GM18517 (cell line): ENCODE measurements at regions not wholly inside any gene's neighbourhood (a gene's known extent, or its start where the extent isn't known, plus 50 kb on each side); places are given as distances from the start of the nearest gene placed in this dataset.
"Not testable (repeated sequence)": the region's sequence is repeated elsewhere in the genome, so short reads cannot be mapped to it uniquely, and the experiment has no call there.

Experiments
- ATAC-seq: cut with Tn5 transposase; IDR thresholded peaks from one replicate; pipeline ENCODE4 v1.9.1; 2021; ENCODE audit warnings: mild to moderate bottlenecking, moderate library complexity; ENCODE audit not compliant: unreplicated experiment

DNA sequence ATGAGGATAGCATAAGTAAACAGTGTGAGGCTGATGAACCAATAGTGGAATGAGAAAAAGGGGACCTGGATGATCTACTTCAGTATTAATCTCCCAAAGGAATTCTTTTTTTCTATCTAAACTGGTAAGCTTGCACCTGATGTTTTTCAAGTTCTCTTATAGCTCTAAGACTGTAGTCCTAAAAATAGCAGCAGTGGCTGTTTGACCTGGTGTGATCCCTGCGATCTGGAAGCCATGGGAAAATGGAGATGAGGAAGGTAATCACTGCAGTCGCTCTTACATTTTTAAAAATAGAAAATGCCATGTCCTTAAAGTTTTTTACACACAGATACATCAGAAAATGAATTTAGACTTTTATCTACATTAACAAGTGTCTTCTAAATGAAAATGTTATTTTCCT lies 926.4 kb upstream of the SLC35B3 start:
- no peak for ATAC-seq

- no peak for ATAC-seq
Observed at GRCh38 chr6:9360881-9361280, 925.5 kb upstream of the SLC35B3 start.

GRCh38 chr6:9347608-9348007 lies 912.3 kb upstream of the SLC35B3 start:
- no peak for ATAC-seq

- ATAC-seq, result no peak
Observed at GRCh38 chr6:9346923-9347322, 911.6 kb upstream of the SLC35B3 start.

DNA sequence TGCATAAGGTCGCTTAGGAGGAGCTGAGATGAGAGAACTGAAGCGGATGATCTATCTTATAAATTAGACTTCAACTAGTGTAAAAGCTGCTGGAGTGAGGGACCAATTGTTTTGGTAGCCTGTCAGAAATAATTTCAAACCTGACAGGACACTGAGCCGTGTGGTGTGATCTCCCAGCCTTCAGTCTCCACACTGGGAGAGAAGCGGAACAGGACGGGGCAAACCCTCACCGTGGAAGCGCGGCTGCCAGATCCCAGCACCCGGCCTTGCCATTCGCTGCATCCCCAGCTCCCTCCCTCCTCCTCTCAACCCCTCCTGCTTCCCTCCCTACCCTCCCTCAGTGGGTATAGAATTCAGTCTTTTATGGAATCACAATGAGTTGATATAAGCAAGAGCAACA lies 900.1 kb upstream of the SLC35B3 start:
- no peak for ATAC-seq

DNA sequence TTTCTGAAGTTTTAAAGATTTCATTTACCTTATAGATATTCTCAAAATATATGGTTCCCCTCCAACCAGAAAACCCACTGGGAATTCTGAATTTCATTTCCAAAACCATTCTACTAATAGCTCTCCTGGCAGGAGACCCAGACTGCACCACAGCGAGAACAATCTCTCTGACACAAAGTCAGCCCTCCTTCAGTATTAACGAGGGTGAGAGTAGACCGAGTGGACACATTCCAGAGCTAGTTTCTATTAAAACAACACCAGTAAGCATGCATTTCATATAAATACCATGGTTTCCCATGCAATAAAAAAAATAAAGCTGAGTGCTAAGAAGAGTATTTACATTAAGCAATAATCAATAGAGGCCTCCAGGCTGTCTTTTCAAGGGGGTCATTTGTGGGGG lies 899.6 kb upstream of the SLC35B3 start:
- no peak for ATAC-seq

DNA sequence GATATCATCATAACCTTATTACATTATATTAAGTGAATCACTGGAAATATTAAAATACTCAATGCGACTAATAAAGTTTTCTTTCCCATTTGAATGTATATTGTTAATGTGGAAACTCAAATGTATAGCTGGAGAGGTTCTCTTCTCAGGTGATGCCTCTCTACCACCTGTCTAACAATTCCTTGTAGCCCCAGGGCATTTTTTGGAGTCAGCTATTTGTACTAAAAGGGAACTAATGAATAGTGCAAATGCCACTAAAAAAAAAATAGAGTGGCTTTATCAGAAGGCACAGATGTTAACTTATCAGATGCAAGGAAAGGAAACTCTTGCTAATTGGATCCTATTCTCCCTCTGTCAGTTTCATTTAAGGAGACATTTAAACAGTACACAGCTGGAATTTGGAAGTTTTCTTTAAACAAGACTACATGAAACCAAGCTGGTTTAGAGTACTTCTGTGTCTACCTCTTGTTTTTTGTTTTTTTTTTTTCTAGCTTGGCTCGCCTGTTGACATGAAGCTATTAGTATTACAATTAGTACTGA lies 897.0 kb upstream of the SLC35B3 start:
- no peak for ATAC-seq

DNA sequence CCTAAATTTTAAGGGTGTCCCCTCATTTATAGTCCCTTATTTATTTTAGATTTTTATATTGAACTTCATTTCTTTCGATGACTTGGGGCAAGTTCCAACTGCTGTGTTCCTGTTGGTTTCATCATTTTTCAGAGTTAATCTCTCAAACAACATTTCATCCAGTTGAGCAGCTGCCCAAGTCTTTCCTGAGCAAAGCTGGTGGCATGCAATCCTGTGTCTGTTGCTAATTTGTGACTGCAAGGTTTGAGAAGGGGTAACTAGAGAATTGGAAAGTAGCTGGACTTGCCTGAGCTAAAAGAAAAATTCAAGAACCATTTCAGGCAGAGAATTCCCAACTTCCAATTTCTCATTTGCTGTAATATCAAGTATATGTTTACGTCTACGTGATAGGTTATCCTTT lies 881.5 kb upstream of the SLC35B3 start:
- no peak for ATAC-seq

DNA sequence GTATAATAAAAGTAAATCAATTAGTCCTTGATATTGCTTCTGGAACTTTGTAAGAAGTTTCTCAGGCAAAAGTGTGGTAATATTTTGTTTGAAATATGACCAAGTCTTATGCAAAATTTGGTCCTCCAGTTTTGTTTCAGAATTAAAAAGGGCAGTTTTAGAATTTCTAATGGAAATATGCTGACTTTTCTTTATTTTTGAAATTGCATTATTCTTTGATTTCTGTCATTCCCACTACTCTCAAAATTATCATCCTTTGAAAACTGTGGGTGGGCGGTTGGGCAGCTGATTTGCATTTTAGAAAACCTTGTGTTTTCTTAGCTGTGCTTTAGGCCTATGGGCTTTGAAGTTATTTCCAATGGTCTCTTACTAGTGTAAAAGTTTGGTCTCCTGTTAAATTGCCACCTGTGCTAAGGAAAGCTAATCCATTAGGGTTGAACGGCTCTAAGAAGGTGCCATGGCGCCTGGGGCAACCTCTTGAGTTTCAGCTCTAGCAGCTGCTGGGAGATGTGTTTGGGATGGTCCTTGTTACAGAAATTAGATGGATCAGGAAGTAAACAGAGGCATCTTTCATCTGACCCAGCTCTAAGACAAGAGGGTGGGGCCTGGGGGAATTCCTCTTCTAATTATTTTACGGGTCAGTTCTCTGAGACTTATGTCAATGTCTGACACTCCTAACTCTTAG lies 880.8 kb upstream of the SLC35B3 start:
- no peak for ATAC-seq

GRCh38 chr6:9308284-9308683 lies 872.9 kb upstream of the SLC35B3 start:
- no peak for ATAC-seq

GRCh38 chr6:9307786-9308185 lies 872.4 kb upstream of the SLC35B3 start:
- no peak for ATAC-seq

GRCh38 chr6:9307187-9307586 lies 871.8 kb upstream of the SLC35B3 start:
- ATAC-seq, result no peak

- ATAC-seq, result no peak
Observed at GRCh38 chr6:9295644-9296043, 860.3 kb upstream of the SLC35B3 start.

GRCh38 chr6:9292975-9293374 lies 857.6 kb upstream of the SLC35B3 start:
- no peak for ATAC-seq

DNA sequence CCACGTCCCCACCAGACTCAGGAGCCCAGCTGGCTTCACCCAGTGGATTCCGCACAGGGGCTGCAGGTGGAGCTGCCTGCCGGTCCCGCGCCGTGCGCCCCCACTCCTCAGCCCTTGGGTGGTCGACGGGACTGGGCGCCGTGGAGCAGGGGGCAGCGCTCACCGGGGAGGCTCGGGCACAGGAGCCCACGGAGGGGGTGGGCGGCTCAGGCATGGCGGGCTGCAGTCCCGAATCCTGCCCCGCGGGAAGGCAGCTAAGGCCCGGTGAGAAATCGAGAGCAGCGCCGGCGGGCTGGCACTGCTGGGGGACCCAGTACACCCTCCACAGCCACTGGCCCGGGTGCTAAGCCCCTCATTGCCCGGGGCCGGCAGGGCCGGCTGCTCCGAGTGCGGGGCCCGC lies 855.0 kb upstream of the SLC35B3 start:
- ATAC-seq, result not testable (repeated sequence)

- ATAC-seq, result no peak
Observed at GRCh38 chr6:9272671-9273070, 837.3 kb upstream of the SLC35B3 start.

DNA sequence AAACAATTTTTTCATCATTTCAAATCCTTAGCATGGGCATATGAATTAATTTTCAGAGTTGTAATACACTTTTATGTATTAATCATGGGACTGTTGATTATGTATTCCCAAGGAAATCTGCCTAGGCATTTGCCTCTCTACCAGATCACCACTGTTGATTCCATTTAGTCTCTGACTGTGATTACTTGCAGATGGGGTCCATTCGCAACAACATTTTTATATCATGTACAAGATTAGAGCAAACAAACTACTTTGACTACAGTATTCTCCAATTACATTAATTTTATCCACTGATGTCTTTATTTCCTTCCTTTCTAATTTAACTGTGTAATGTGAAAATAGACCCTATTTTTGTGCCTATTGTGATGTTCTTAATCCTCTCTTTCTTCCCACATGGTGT lies 831.4 kb upstream of the SLC35B3 start:
- ATAC-seq, result no peak

GRCh38 chr6:9257215-9257614 lies 821.9 kb upstream of the SLC35B3 start:
- ATAC-seq, result no peak

GRCh38 chr6:9254251-9254650 lies 818.9 kb upstream of the SLC35B3 start:
- no peak for ATAC-seq

DNA sequence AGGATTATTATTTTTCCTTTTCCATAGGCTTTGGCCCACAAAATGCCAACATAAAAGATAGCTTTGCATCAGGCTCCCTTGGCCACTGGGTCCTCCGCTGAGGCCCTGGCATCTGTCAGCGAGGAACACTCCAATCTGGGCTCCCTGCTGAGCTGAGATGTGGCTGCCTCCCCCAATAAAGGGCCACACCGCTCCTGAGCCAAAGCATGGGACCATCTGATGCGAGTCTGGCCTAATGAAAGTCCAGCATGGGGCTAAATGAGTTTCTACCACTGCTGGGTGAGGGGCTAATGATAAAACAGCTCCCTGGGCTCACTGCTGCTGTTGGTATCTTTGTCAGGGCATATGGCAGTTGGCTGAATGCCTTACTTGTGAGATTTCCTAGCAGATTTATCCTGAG lies 817.5 kb upstream of the SLC35B3 start:
- ATAC-seq, result no peak

DNA sequence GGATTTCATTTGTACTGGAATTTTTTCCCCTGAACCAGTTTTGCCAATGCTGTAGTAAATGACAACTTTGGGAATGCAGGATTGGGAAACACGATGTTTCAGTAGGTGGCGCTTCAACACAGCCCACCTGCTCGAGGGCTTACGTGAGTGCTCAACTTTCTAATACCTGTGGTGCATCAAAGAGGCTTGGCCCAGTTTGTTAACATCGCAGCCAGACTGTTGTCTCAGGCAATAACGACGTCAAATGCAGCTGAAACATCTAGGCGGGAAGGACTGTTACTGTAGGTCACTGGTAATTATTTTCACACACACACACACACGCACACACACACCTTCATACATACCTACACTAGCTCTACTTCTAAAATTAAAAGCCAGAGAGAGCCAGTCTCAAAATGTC lies 815.5 kb upstream of the SLC35B3 start:
- ATAC-seq, result no peak

DNA sequence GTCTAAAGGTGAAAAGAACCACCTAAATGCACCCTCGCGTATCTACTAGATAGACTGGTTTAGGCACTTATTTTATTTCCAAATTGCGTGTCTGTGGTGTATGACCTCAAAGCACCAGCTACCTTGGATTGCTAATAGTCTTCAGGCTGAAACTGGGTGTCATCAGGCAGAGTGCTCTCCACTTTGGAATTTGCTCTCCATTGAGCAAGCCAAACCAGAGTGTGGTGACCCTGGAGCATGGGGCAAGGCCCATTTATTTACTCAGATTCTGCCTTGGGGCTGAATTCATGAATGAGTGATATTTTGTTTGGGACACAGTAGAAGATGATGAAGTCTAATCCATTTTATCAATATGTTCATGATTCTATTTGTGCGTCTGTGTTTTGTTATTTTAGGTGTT lies 812.8 kb upstream of the SLC35B3 start:
- ATAC-seq, result no peak

DNA sequence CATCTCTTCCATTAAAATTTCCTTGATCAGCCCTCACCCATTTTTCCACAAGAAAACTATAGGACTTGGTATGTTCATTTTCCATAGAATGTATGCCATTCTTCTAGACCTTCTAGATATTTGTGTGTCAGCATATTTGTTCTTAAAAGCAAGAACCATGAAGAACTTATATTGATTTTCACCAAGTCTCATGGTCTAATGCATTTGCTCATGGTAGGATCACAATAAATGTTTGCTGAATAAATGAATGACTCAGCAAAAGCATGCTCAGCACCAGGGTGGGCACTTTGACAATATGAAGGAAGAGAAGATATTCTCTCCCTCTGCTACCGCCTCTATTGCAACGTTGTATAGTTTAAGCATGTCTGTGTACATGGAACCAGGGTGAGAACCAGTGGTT lies 805.5 kb upstream of the SLC35B3 start:
- ATAC-seq, result no peak
